Ascending aorta (tissue), 2 donors: ENCODE measurements at regions not wholly inside any gene's neighbourhood (a gene's known extent, or its start where the extent isn't known, plus 50 kb on each side); places are given as distances from the start of the nearest gene placed in this dataset.

Experiments used
- DNase-seq, 2 donors: peaks; one replicate each; pipeline ENCODE4 v3.0.0-alpha.2; 2019; ENCODE audit warnings: low spot score in 2 of 2
- H3K27ac ChIP-seq, 2 donors: fragments of 200-600 bp; sonication (generic); one replicate each; pipeline ENCODE4 v1.5.1; 2016 to 2017; ENCODE audit warnings: mild to moderate bottlenecking in 1 of 2
- H3K27me3 ChIP-seq: fragments of 200-600 bp; sonication (generic); one replicate; pipeline ENCODE4 v1.5.1; 2017
- H3K36me3 ChIP-seq, 2 donors: fragments of 200-600 bp; sonication (generic); one replicate each; pipeline ENCODE4 v1.5.1; 2016
- H3K4me1 ChIP-seq, 2 donors: fragments of 200-600 bp; sonication (generic); one replicate each; pipeline ENCODE4 v1.5.1; 2016 to 2017; ENCODE audit warnings: mild to moderate bottlenecking in 1 of 2
- H3K4me3 ChIP-seq, 2 donors: fragments of 200-600 bp; sonication (generic); one replicate each; pipeline ENCODE4 v1.5.1; 2016 to 2017; ENCODE audit warnings: mild to moderate bottlenecking in 1 of 2
- H3K9me3 ChIP-seq, 2 donors: fragments of 200-600 bp; sonication (generic); one replicate each; pipeline ENCODE4 v1.5.1; 2016
- intact Hi-C: fragments of 100-400 bp; cut with DNase I; formaldehyde crosslinking; loops from one replicate; pipeline ENCODE4 v1.15.1; 2023
- TF ChIP-seq, protein P1 (sequence below), 3 experiments: fragments of 200-600 bp in 2 of 3; fragments of 450-650 bp in 1 of 3; sonication (generic) in 2 of 3; IDR thresholded peaks; one replicate each; pipeline ENCODE4 v1.5.1; 2016 to 2019; ENCODE audit warnings: antibody characterized with exemption in 3 of 3, mild to moderate bottlenecking in 1 of 3, moderate library complexity in 1 of 3

GRCh38 chr2:10211844-10212422, 89.4 kb downstream of the RRM2 start:
- no peaks in the 10 kb centered on the region for H3K4me1 ChIP-seq
- no peaks in the 10 kb centered on the region for H3K27me3 ChIP-seq
- no peak overlapping the region for H3K4me3 ChIP-seq
- intact Hi-C loops, result no loop called here
- no peaks in the 10 kb centered on the region for H3K36me3 ChIP-seq
- no peak overlapping the region for H3K27ac ChIP-seq
- TF ChIP-seq, protein P1, sequence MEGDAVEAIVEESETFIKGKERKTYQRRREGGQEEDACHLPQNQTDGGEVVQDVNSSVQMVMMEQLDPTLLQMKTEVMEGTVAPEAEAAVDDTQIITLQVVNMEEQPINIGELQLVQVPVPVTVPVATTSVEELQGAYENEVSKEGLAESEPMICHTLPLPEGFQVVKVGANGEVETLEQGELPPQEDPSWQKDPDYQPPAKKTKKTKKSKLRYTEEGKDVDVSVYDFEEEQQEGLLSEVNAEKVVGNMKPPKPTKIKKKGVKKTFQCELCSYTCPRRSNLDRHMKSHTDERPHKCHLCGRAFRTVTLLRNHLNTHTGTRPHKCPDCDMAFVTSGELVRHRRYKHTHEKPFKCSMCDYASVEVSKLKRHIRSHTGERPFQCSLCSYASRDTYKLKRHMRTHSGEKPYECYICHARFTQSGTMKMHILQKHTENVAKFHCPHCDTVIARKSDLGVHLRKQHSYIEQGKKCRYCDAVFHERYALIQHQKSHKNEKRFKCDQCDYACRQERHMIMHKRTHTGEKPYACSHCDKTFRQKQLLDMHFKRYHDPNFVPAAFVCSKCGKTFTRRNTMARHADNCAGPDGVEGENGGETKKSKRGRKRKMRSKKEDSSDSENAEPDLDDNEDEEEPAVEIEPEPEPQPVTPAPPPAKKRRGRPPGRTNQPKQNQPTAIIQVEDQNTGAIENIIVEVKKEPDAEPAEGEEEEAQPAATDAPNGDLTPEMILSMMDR (IDR thresholded peaks at IDR 0.05), result no peak
- H3K9me3 ChIP-seq, result no peaks in the 10 kb centered on the region
- no peak for DNase-seq

DNA sequence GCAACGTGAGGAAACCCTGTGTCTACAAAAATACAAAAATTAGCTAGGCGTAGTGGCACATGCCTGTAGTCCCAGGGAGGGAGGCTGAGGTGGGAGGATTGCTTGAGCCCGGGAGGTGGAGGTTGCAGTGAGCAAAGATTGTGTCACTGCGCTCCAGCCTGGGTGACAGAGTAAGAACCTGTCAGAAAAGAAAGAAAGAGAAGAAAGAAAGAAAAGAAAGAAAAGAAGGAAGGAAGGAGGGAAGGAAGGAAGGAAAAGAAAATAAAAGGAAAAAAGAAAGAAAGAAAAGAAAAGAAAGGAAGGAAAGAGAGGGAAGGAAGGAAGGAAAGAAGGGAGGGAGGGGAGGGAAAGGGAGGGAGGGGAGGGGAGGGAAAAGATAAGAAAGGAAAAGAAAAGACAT, 89.9 kb upstream of the HPCAL1 start:
- intact Hi-C loops, result no loop called here
- no peaks in the 10 kb centered on the region for H3K36me3 ChIP-seq
- H3K4me3 ChIP-seq, result no peak overlapping the region
- no peak overlapping the region for H3K27ac ChIP-seq
- no peaks in the 10 kb centered on the region for H3K4me1 ChIP-seq
- no peaks in the 10 kb centered on the region for H3K27me3 ChIP-seq
- TF ChIP-seq, protein P1 (IDR thresholded peaks at IDR 0.05), result no peak
- H3K9me3 ChIP-seq, result no peaks in the 10 kb centered on the region
- no peak for DNase-seq

- Histone ChIP-seq H3K27me3 (no peaks in the 10 kb centered on the region), H3K9me3 (no peaks in the 10 kb centered on the region), H3K27ac (no peak overlapping the region), H3K4me3 (no peak overlapping the region), H3K36me3 (no peaks in the 10 kb centered on the region), H3K4me1 (no peaks in the 10 kb centered on the region)
- no peak for DNase-seq
- intact Hi-C loops, result no loop called here
- TF ChIP-seq, protein P1 (IDR thresholded peaks at IDR 0.05), result no peak
Measured at GRCh38 chr2:10214179-10214578, 88.5 kb upstream of the HPCAL1 start.

- no peak for DNase-seq
- TF ChIP-seq, protein P1 (IDR thresholded peaks at IDR 0.05), result no peak
- no peaks in the 10 kb centered on the region for H3K4me1 ChIP-seq
- intact Hi-C loops, result no loop called here
- H3K27ac ChIP-seq, result no peak overlapping the region
- H3K9me3 ChIP-seq, result no peaks in the 10 kb centered on the region
- H3K4me3 ChIP-seq, result no peak overlapping the region
- H3K27me3 ChIP-seq, result no peaks in the 10 kb centered on the region
- H3K36me3 ChIP-seq, result no peaks in the 10 kb centered on the region
Measured at GRCh38 chr2:10215393-10215935, 87.2 kb upstream of the HPCAL1 start.

- H3K9me3 ChIP-seq, result no peaks in the 10 kb centered on the region
- no peak overlapping the region for H3K4me3 ChIP-seq
- no peaks in the 10 kb centered on the region for H3K27me3 ChIP-seq
- intact Hi-C loops, result no loop called here
- H3K36me3 ChIP-seq, result no peaks in the 10 kb centered on the region
- DNase-seq, result no peak
- no peak overlapping the region for H3K27ac ChIP-seq
- no peaks in the 10 kb centered on the region for H3K4me1 ChIP-seq
- TF ChIP-seq, protein P1 (IDR thresholded peaks at IDR 0.05), result no peak
Measured at GRCh38 chr2:10216677-10217488, 85.8 kb upstream of the HPCAL1 start.
